ENCODE measurements at regions not wholly inside any gene's neighbourhood (a gene's known extent, or its start where the extent isn't known, plus 50 kb on each side); places are given as distances from the start of the nearest gene placed in this dataset.
"Not testable (repeated sequence)": the region's sequence is repeated elsewhere in the genome, so short reads cannot be mapped to it uniquely, and the experiment has no call there.

GRCh38 chr7:131058561-131059288 is 269.0 kb upstream of the MKLN1 start:
- DNase-seq = not testable (repeated sequence)

DNA sequence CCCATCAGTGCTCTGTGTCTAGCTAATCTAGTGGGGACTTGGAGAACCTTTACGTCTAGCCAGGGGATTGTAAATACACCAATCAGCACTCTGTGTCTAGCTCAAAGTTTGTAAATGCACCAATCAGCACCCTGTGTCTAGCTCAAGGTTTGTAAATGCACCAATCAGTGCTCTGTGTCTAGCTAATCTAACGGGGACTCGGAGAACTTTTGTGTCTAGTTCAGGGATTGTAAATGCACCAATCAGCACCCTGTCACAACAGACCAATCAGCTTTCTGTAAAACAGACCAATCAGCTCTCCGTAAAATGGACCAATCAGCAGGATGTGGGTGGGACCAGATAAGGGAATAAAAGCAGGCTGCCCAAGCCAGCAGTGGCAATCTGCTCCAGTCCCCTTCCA is 268.3 kb upstream of the MKLN1 start:
- not testable (repeated sequence) for DNase-seq

- DNase-seq = no peak
These were observed 266.5 kb upstream of the MKLN1 start for GRCh38 chr7:131061158-131061557.

GRCh38 chr7:131061818-131062217 is 265.9 kb upstream of the MKLN1 start:
- DNase-seq = no peak

- no peak for DNase-seq
These were observed 261.0 kb upstream of the MKLN1 start for GRCh38 chr7:131066635-131067034.

- no peak for DNase-seq
These were observed 260.5 kb upstream of the MKLN1 start for GRCh38 chr7:131067220-131067619.

GRCh38 chr7:131068604-131069021 is 259.1 kb upstream of the MKLN1 start:
- no peak for DNase-seq

DNA sequence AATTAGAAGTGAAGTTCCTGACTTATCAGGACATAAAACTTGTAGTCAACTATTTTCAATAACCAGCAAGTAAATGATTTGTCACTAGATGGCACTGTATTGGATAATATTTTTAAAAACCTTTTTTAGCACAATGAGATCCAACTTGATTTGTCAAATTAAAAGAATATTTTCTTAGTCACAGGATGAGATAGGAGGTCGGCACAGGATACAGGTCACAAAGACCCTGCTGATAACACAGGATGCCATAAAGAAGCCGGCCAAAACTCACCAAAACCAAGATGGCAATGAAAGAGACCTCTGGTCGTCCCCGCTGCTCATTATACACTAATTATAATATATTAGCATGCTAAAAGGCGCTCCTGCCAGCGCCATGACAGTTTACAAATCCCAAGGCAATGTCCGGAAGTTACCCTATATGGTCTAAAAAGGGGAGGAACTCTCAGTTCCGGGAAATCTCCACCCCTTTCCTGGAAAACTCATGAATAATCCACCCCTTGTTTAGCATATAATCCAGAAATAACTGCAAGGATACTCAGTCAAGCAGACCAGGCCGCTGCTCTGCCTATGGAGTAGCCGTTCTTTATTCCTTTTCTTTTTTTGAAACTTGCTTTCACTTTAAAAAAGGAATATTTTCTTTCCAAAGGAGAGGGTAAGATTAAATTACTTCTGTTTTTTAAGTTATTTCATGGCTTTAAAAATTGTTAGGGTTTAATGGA is 255.7 kb upstream of the MKLN1 start:
- DNase-seq = no peak

DNA sequence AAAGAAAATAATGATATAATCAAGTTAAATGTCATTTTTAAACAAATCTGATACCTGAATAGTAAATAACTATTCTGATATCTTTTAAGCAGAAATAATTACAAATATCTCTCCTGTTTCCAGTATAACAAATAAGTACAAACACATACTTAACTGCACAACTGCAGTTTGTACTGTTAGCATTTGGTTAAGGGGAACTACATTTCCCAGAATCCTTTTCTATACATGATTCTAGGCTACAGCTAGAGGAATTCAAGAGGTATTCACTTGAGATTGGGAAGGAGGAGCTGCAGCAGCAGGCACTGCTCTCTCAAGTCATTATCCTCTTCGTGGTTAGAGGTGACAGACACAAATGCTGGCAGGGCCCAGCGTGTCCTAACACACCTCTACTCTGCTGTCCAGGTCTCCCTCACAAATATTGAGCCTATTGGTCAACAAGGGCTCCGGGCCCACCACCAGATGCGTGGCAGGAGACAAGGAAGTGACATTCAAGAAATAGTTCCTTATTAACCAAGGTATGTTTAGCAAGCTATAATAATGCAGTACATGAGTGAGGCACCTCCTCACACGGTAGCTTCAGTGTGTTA is 255.1 kb upstream of the MKLN1 start:
- DNase-seq = no peak

DNA sequence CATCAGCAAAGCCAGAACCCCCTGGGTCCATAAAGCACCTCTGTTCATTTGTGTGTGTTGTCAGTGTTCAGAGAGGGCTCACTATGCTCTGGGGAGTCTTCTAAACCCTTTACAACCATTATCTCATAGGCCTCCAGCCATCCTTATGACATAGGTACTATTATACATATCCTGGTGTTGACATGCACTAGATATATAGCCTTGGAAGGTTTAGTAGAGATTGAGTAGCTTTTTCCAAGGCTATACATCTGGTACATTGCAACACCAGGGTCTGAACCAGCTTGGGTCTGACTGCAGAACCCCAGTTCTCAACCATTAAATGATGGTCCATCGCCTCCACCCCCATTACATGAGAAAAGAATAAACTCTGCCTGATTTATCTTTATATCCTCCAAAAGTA is 253.6 kb upstream of the MKLN1 start:
- DNase-seq = no peak

- no peak for DNase-seq
These were observed 253.1 kb upstream of the MKLN1 start for GRCh38 chr7:131074585-131074984.

- no peak for DNase-seq
These were observed 252.3 kb upstream of the MKLN1 start for GRCh38 chr7:131075406-131075805.

DNA sequence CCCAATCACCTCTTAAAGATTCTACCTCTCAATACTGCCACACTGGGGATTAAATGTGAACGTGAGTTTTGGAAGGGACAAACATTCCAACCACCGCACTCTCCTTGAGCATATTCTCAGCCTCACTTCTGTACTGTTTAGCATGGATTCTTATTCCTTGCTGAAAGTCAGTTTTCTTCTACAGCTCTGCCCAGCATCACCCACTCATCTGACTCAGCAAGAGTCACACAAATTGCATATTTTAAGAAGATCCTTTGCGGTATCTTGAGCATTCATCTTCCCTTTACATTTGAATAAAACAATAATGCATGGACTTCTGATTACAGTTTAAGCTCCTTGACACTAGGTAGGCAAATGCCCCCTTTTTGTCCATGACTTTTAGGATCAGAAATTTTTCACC is 251.6 kb upstream of the MKLN1 start:
- no peak for DNase-seq

DNA sequence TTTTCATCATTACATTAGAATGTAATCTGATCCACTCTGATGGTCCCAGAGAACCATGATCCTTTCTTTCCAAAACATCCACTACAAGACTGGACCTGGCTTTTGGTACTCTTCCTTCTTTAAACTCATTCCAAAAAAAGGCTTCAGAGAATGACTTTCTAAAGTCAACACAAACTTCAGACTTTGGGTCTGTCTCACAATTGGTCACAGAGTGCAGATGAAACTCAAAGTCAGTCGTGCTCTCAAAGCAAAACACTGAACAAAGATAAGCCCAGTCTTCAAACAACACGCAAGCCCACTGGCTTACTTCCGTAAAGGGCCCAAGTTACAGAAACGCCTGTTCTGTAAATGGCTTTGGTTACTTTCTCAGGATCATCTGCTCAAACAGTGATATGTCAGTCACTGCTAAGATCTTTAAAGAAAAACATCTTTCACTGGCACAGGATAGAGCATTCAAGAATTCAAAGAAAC is 250.9 kb upstream of the MKLN1 start:
- no peak for DNase-seq

- no peak for DNase-seq
These were observed 249.9 kb upstream of the MKLN1 start for GRCh38 chr7:131077735-131078134.

DNA sequence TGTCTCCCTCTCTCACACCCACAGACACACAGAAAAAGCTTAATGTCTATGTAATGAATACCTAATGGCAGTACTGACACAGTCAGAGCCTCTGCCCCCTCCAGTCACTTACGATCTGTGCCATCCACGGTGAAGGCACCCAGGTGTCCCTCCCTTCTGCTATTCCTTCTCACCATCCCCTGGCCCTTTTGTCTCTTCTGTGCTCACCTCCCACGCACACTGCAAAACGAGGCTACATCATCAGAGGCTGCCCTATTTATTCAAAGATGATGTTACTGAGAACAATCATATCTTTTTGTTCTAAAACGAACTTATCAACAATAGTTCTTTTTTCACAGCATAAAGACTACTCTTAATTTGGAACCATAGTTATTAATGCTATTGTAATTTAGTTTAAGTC is 246.9 kb upstream of the MKLN1 start:
- DNase-seq = no peak

- DNase-seq = no peak
These were observed 246.4 kb upstream of the MKLN1 start for GRCh38 chr7:131081308-131081707.

DNA sequence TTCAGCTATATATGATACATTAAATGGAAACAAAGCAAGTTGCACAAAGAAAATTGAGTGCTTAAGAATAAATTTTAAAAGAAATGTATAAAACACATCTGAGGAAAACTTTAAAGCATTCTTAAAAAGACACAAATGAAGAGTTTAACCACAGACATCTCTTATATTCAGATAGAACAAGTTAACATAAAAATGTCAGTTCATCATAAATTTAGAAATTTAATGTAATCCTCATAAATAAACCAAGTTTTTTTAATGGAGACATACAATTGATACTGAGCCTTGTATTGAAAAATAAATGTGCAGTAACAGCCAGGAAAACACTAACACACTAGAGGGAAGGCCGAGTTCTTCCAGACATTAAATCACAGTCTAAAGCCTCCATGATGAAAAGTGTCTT is 243.9 kb upstream of the MKLN1 start:
- DNase-seq = no peak

DNA sequence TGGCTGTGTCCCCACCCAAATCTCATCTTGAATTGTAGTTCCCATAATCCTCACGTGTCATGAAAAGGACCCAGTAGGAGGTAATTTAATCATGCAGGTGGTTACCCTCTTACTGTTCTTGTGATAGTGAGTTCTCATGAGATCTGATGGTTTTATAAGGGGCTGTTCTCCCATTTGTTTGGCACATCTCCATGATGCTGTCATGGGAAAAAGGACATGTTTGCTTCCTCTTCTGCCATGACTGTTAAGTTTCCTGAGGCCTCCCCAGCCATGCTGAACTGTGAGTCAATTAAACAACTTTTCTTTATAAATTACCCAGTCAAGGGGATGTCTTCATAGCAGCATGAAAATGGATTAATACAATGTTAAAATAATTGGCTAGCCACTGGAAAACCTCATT is 243.3 kb upstream of the MKLN1 start:
- not testable (repeated sequence) for DNase-seq

GRCh38 chr7:131087756-131088658 is 239.7 kb upstream of the MKLN1 start:
- no peak for DNase-seq

GRCh38 chr7:131090188-131090587 is 237.5 kb upstream of the MKLN1 start:
- DNase-seq = no peak

DNA sequence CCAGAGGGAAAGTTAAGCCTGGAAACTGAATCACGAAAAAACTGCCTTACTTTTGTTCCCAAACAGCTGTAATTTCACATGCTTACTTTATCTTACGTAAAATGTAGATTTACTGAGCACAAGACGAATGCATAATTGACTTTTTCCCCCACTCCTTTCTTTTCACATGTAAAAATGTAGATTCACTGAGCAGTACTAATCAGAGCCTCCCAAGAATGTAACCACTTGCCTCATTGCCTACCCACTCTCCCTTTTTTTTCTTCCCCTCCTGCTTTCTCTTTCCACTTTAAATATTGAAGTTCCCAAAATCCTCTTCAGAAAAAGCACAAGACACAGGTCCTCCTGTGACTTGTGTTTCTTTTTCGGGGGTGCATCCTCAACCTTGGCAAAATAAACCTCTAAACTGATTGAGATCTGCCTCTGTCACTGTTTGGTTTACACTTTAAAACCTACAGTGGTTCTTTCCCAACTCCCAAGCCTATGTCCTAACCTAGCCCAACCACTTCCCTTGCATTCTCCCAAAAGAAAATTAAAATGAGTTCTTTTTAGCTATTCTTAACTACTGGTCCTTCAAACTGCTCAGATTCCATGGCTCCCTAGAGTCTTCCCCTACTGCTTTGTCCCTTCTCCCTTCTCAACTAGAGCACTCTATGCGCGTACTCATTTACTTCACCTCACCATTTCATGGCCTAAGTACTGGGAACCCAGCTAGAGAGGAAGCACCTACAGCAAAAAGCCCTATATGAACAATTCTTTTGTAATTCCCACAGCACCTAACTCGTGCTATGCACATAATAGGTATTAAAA is 236.6 kb upstream of the MKLN1 start:
- DNase-seq = no peak
